IMR-90 (cell line): ENCODE measurements at regions not wholly inside any gene's neighbourhood (a gene's known extent, or its start where the extent isn't known, plus 50 kb on each side); places are given as distances from the start of the nearest gene placed in this dataset.
A peak's percentile ranks its signal among the peaks of the same experiment; 100 is the strongest.

Experiments
- ATAC-seq: fragments of 200-7000 bp; cut with Tn5 transposase; 2 replicates; pipeline ENCODE4 v1.9.1; 2020; ENCODE audit warnings: low read depth, mild to moderate bottlenecking, moderate library complexity
- BruUV-seq: library from RNA; stranded (reverse); fragments of 400-500 nt; replicated peaks from 2 replicates; lab custom pipeline; 2021; lab: Mats Ljungman, UMichigan
- CTCF ChIA-PET: fragments of 300-600 bp; formaldehyde crosslinking; extraction: SDS; loops from one replicate; lab custom pipeline; 2021; ENCODE audit warnings: antibody characterized with exemption; lab: Yijun Ruan, JAX
- POLR2A ChIA-PET: fragments of 300-600 bp; sonication (Branson Sonifier 250); formaldehyde crosslinking; loops from one replicate; lab custom pipeline; 2022; ENCODE audit warnings: antibody characterized with exemption; ENCODE audit not compliant: unreplicated experiment; lab: Charles Lee
- DNase-seq: peaks from one replicate; pipeline ENCODE4 v3.0.0; 2013
- H2AFZ ChIP-seq: replicated peaks from 2 replicates; pipeline ENCODE3; 2013; ENCODE audit warnings: low read length, mild to moderate bottlenecking; ENCODE audit not compliant: poor library complexity
- H2AK5ac ChIP-seq: 2 replicates; pipeline ENCODE4 v1.6.1; 2013; ENCODE audit warnings: low read depth, low read length, inconsistent platforms
- H2AK9ac ChIP-seq: replicated peaks from 2 replicates; pipeline ENCODE3; 2013; ENCODE audit warnings: mild to moderate bottlenecking, low read depth, low read length, moderate library complexity; ENCODE audit not compliant: poor library complexity
- H2BK120ac ChIP-seq: 2 replicates; pipeline ENCODE4 v1.6.1; 2013; ENCODE audit warnings: low read depth, low read length, inconsistent platforms
- H2BK15ac ChIP-seq: 3 replicates; pipeline ENCODE4 v1.6.1; 2013; ENCODE audit warnings: low read depth, low read length, inconsistent platforms
- H2BK20ac ChIP-seq: 2 replicates; pipeline ENCODE4 v1.6.1; 2013; ENCODE audit warnings: low read depth, mild to moderate bottlenecking, inconsistent platforms, low read length, moderate library complexity
- H2BK5ac ChIP-seq: 2 replicates; pipeline ENCODE4 v1.6.1; 2013; ENCODE audit warnings: mild to moderate bottlenecking, low read depth, low read length, inconsistent platforms; ENCODE audit not compliant: poor library complexity, severe bottlenecking
- H3K14ac ChIP-seq: replicated peaks from 2 replicates; pipeline ENCODE4 v1.6.1; 2013; ENCODE audit warnings: low read depth, low read length, inconsistent platforms
- H3K18ac ChIP-seq: 2 replicates; pipeline ENCODE4 v1.6.1; 2013; ENCODE audit warnings: low read depth, low read length, control low read depth
- H3K23ac ChIP-seq: 2 replicates; pipeline ENCODE4 v1.6.1; 2013; ENCODE audit warnings: low read depth, low read length, inconsistent platforms
- H3K27ac ChIP-seq: 2 replicates; pipeline ENCODE4 v1.5.1; 2013; ENCODE audit warnings: mild to moderate bottlenecking, control low read depth, low read length; ENCODE audit not compliant: insufficient read depth
- H3K27me3 ChIP-seq: 2 replicates; pipeline ENCODE4 v1.6.1; 2013; ENCODE audit warnings: low read length; ENCODE audit not compliant: control insufficient read depth, insufficient read depth
- H3K36me3 ChIP-seq: 2 replicates; pipeline ENCODE4 v1.6.1; 2013; ENCODE audit warnings: low read length, mixed read lengths; ENCODE audit not compliant: control insufficient read depth, insufficient read depth
- H3K4ac ChIP-seq: 2 replicates; pipeline ENCODE4 v1.6.1; 2013; ENCODE audit warnings: low read depth, low read length, inconsistent platforms
- H3K4me1 ChIP-seq: 2 replicates; pipeline ENCODE4 v1.6.1; 2013; ENCODE audit warnings: low read length, mixed read lengths; ENCODE audit not compliant: control insufficient read depth, insufficient read depth
- H3K4me2 ChIP-seq: 2 replicates; pipeline ENCODE4 v1.6.1; 2013; ENCODE audit warnings: low read depth, mild to moderate bottlenecking, control low read depth, low read length, moderate library complexity
- H3K4me3 ChIP-seq: 2 replicates; pipeline ENCODE4 v1.5.1; 2013; ENCODE audit warnings: low read depth, mild to moderate bottlenecking, control low read depth, low read length, moderate library complexity; ENCODE audit not compliant: insufficient read depth
- H3K56ac ChIP-seq: 2 replicates; pipeline ENCODE4 v1.6.1; 2013; ENCODE audit warnings: low read length, inconsistent platforms; ENCODE audit not compliant: insufficient read depth; ENCODE audit errors: extremely low read depth
- H3K79me1 ChIP-seq, 2 experiments: 2 replicates each; pipeline ENCODE4 v1.6.1; 2013; ENCODE audit warnings: low read length in 2 of 2, inconsistent platforms in 1 of 2, low read depth in 1 of 2
- H3K9ac ChIP-seq: 2 replicates; pipeline ENCODE4 v1.6.1; 2013; ENCODE audit warnings: low read depth, low read length, control low read depth
- H3K9me1 ChIP-seq: 2 replicates; pipeline ENCODE4 v1.6.1; 2013; ENCODE audit warnings: low read length, inconsistent platforms; ENCODE audit not compliant: insufficient read depth
- H3K9me3 ChIP-seq: 2 replicates; pipeline ENCODE4 v1.6.1; 2013; ENCODE audit warnings: low read length; ENCODE audit not compliant: control insufficient read depth, insufficient read depth
- H4K20me1 ChIP-seq: 2 replicates; pipeline ENCODE4 v1.6.1; 2013; ENCODE audit warnings: low read length, inconsistent platforms; ENCODE audit not compliant: insufficient read depth
- H4K5ac ChIP-seq: 2 replicates; pipeline ENCODE4 v1.6.1; 2013; ENCODE audit warnings: mild to moderate bottlenecking, low read depth, low read length, control low read depth
- H4K8ac ChIP-seq, 2 experiments: 2 replicates each; pipeline ENCODE4 v1.6.1; 2013; ENCODE audit warnings: low read depth in 2 of 2, low read length in 2 of 2, control low read depth in 1 of 2, inconsistent platforms in 1 of 2
- H4K91ac ChIP-seq: 2 replicates; pipeline ENCODE4 v1.6.1; 2013; ENCODE audit warnings: low read depth, low read length, inconsistent platforms; ENCODE audit not compliant: insufficient read depth
- CEBPB ChIP-seq: IDR thresholded peaks from 2 replicates; pipeline ENCODE4 v1.6.1; 2012; ENCODE audit warnings: low read depth, low read length, improper control_type of control experiment
- MAFK ChIP-seq: IDR thresholded peaks from 2 replicates; pipeline ENCODE4 v1.6.1; 2012; ENCODE audit warnings: low read depth, low read length, improper control_type of control experiment
- NFE2L2 ChIP-seq: fragments of 150-350 bp; IDR thresholded peaks from 2 replicates; pipeline ENCODE4 v1.6.1; 2016; ENCODE audit warnings: low read depth, mild to moderate bottlenecking, low read length
- POLR2A ChIP-seq: IDR thresholded peaks from 2 replicates; pipeline ENCODE4 v1.6.1; 2012; ENCODE audit warnings: mild to moderate bottlenecking, low read depth, low read length
- SMC3 ChIP-seq: fragments of 150-350 bp; IDR thresholded peaks from 2 replicates; pipeline ENCODE4 v1.6.1; 2016; ENCODE audit warnings: low read depth, mild to moderate bottlenecking, antibody characterized with exemption, low read length, moderate library complexity
- WGBS, 2 experiments: methylation state at CpG; one replicate each; pipeline versions ENCODE4 v1.1.5 to v1.1.7; 2013; ENCODE audit warnings: missing lambda C conversion rate in 2 of 2; ENCODE audit not compliant: insufficient read length in 1 of 2; ENCODE audit errors: extremely low coverage in 2 of 2; 5-methylcytosine and 5-hydroxymethylcytosine counted together
- dilution Hi-C: fragments of 300-500 bp; cut with HindIII; formaldehyde crosslinking; loops from one replicate; pipeline ENCODE4 v1.14.3; 2018; ENCODE audit warnings: low sequenced_read_pairs; ENCODE audit not compliant: unreplicated experiment
- in situ Hi-C: fragments of 300-500 bp; cut with MboI; formaldehyde crosslinking; loops from 3 replicates; pipeline ENCODE4 v1.14.3; 2019; ENCODE audit warnings: low sequenced_read_pairs, inconsistent platforms, mixed read lengths
- intact Hi-C: fragments of 100-400 bp; cut with micrococcal nuclease; formaldehyde crosslinking; loops from 2 replicates; pipeline ENCODE4 v1.10.0; 2022

DNA sequence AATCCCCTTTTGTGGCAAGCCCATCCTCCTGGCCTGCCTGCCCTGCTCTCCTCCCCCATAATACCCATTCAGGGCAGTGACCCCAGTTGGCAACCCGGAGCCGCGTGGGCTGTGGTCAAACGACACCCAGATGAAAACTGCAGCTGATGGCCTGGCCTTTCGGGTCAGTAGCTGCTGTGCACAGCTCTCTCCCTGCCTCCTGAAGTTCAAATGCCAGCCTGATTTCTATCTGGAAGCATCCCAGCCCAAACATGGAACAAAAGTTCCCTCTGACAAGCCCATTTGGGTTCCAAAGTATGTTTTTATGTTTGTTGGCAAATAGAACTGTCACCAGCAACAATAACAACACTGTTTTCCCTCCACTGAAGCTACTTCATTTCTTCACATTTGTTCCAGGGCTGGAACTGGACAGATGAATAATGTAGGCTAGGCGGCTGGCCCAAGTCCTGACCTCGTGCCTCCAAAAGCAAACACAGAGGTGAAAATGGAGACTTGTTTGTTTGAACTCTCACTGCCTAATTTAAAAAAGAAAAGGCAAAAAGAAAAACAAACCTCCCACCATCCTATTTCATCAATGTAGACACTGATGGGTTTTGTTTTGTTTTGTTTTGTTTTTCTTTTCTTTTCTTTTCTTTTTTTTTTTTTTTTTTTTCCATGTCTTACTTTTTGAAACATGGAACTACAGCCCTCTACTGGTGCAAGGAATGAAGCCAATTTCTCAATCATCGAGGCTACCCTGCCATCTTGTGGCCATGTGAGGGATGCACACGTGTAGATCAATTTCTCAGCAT, 179.0 kb downstream of the ADSS2 start (continued):
- TF ChIP-seq CEBPB (0 out of 2 replicates have a peak, but pooled peaks have one; percentile 11), NFE2L2 (no peak), MAFK (0 out of 2 replicates have a peak, but pooled peaks have one; percentile 8)

- ChIA-PET POLR2A (no interaction called here), CTCF (interaction anchor here (0.6 to 1.6 kb wide), 8 partner anchors 141 to 930 kb away, joined by 3 to 4 read pairs (median 3); no protein-coding TSS in a partner anchor)
- Histone ChIP-seq H3K14ac (no peak overlapping the region), H3K4me3 (peak overlapping the region; percentile 17; the same call in 1 of the 2 replicates), H2BK15ac (no peak overlapping the region), H4K5ac (no peak overlapping the region), H2AK9ac (no peak overlapping the region), H2BK5ac (peak overlapping the region; percentile 35), H3K4ac (peak overlapping the region; percentile 45; the same call in 1 of the 2 replicates), H2AFZ (no peak overlapping the region), H3K4me2 (peak overlapping the region; percentile 65), H3K23ac (no peak overlapping the region), H4K8ac (0 out of 4 replicates have a peak overlapping the region, but pooled peaks of 1 of the 2 experiments have one; percentile 49), H3K56ac (no peak overlapping the region), H3K18ac (no peak overlapping the region), H3K9ac (no peak overlapping the region), H3K36me3 (no peaks in the 10 kb centered on the region), H3K27ac (peak overlapping the region; percentile 8; the same call in 1 of the 2 replicates), H2BK20ac (peak overlapping the region; percentile 46; the same call in 1 of the 2 replicates), H2BK120ac (0 out of 2 replicates have a peak overlapping the region, but pooled peaks have one; percentile 59), H2AK5ac (0 out of 2 replicates have a peak overlapping the region, but pooled peaks have one; percentile 52), H3K9me3 (peaks cover 4% of the 10 kb centered on the region; the same call in 1 of the 2 replicates), H3K9me1 (peaks cover 6% of the 10 kb centered on the region), H4K91ac (no peak overlapping the region), H4K20me1 (0 out of 2 replicates have a peak, but pooled peaks cover 4% of the 10 kb centered on the region), H3K4me1 (peaks cover 9% of the 10 kb centered on the region; the same call in 1 of the 2 replicates), H3K27me3 (no peaks in the 10 kb centered on the region), H3K79me1 (no peaks in the 10 kb centered on the region)
- no TSS peak for BruUV-seq
- TF ChIP-seq POLR2A (no peak; the same call in 1 of the 2 replicates), SMC3 (0 out of 2 replicates have a peak, but pooled peaks have one; percentile 4)
- DNase-seq (no peak), ATAC-seq (no peak)
- dilution Hi-C loops (no loop called here), intact Hi-C loops (loop anchor here (1.0 to 5.0 kb wide), 10 partner anchors 26 to 946 kb away; partner anchors contain the start of gene AKT3), in situ Hi-C loops (loop anchor here (5.0 to 25.0 kb wide), 4 partner anchors 211 to 931 kb away; partner anchors contain the start of gene ZBTB18)
- no CpG with 5 or more reads among the region's 8 CpGs for WGBS, 2 experiments
Observed at GRCh38 chr1:244273262-244273844, 178.4 kb downstream of the ADSS2 start.
